Motor neuron (in vitro differentiated cells): ENCODE measurements at regions not wholly inside any gene's neighbourhood (a gene's known extent, or its start where the extent isn't known, plus 50 kb on each side); places are given as distances from the start of the nearest gene placed in this dataset.

Source experiments
- ATAC-seq, 8 experiments: fragments of 200-7000 bp; cut with Tn5 transposase; replicated peaks in 6 of 8; 2 replicates each; pipeline ENCODE4 v1.8.0; 2021; ENCODE audit warnings: mild to moderate bottlenecking in 8 of 8, moderate library complexity in 8 of 8
- H3K27ac ChIP-seq, 2 donors: fragments of 250-450 bp; sonication (Bioruptor Pico); 2 replicates each; pipeline ENCODE4 v1.9.0; 2021; ENCODE audit warnings: antibody characterized with exemption in 2 of 2, mild to moderate bottlenecking in 2 of 2, moderate library complexity in 1 of 2
- H3K4me1 ChIP-seq, 2 donors: fragments of 250-450 bp; sonication (Bioruptor Pico); replicated peaks in 1 of 2; 2 replicates each; pipeline ENCODE4 v1.6.1; 2021; ENCODE audit warnings: antibody characterized with exemption in 2 of 2, mild to moderate bottlenecking in 2 of 2, moderate library complexity in 1 of 2
- H3K4me3 ChIP-seq, 5 donors: fragments of 250-450 bp; sonication (Bioruptor Pico); 2 replicates each; pipeline ENCODE4 v1.9.0; 2021; ENCODE audit warnings: antibody characterized with exemption in 5 of 5, mild to moderate bottlenecking in 5 of 5, moderate library complexity in 4 of 5
- WGBS, 10 experiments: fragments of 450-650 bp; shearing (Covaris generic); methylation state at CpG; one replicate each; pipeline ENCODE4 v1.0.0; 2022; 5-methylcytosine and 5-hydroxymethylcytosine counted together
- in situ Hi-C, 9 experiments: fragments of 400-800 bp; cut with MboI; loops; one replicate each; pipeline ENCODE4 v1.15.0; 2021; ENCODE audit warnings: low sequenced_read_pairs in 9 of 9, low pct_unique_long_range_greater_than_20kb in 2 of 9; ENCODE audit not compliant: unreplicated experiment in 9 of 9

DNA sequence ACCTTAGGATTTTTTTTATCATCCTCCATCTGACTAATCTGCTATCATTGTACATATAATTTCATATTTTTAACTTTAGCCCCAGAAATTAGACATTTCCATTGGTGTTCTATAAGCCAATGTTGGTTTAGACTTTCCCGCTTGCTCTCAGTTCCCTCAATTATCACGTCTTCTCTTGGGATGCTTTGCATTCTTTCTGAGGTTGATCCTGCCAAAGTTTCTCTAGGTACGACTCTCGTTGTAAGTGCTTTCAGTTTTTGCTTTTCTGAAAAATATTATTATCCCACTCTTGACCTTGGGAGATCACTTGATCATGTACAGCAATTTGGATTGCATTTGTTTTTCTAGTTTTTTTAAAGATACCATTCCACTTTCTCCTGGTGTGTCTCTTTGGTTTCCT, 270.2 kb downstream of the IRS2 start:
- WGBS, 10 experiments: 6 to 100% (median 60%) methylated on average over 1 to 4 of the region's 4 CpGs
- in situ Hi-C loops: no loop called here
- H3K4me3 ChIP-seq: no peak overlapping the region
- peaks cover 0 to 8% of the 10 kb centered on the region in 2 donors for H3K4me1 ChIP-seq
- H3K27ac ChIP-seq: no peak overlapping the region
- ATAC-seq: no peak

DNA sequence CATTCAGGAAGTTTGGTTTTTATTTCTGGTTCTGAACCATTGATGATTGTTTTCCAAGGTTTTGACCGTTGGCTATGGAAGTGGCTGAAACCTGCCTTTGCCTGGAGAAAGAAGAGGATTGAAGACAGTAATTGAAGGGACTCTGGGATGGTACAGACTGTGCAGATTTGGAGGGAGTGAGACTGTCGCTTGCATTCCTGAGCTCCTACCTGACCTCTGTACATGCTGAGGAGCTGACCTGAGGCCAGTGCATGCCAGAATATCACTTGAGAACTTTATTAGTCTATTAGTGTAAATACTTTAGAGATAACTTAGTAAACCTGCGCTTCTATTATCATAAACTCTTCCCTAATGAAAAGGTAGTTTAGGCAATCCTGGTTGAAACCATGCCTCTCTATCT, 276.4 kb downstream of the IRS2 start:
- peaks cover 0 to 3% of the 10 kb centered on the region in 2 donors for H3K4me1 ChIP-seq
- no peak overlapping the region for H3K4me3 ChIP-seq
- in situ Hi-C loops: no loop called here
- peak in 1 of 8 experiments; percentile 59 for ATAC-seq
- WGBS, 10 experiments: 27 to 100% (median 80%) methylated on average over 1 to 3 of the region's 3 CpGs; no CpG with 5 or more reads in 1 of the 10 experiments
- H3K27ac ChIP-seq: no peak overlapping the region

DNA sequence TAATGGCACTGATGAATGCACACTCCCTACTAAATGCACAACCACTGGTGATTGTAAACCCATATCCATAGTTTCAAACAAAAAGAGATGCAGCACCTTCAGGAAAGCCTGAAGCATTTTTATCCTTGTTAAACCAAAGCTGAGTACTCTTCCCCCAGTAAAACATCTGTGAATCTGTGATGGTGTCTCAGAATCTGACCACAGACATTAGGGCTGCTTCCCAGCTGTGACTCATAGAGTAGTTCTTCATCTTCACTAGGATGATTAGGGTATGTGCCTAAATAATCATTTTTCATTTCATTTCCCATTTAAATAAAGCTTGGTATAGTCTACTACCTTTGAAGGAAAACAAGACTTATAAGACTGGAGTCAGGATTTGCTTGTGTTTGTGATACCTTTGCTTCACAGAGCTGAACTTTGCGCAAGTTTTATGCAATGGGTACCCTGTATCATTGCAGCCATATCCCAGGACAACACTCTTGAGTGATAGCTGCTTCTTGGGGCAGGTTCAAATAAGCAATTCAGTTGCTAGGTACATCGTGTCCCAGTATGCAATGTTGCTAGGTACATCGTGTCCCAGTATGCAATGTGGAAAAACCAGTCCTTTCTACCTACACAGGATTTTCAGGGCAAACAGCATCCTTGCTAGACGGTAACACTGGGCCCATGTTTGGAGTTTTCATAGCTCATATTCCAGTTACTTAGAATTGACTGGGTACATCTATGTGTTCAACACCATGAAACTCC, 277.1 kb downstream of the IRS2 start:
- no peak overlapping the region for H3K4me3 ChIP-seq
- in situ Hi-C loops: no loop called here
- WGBS, 10 experiments: 0 to 100% (median 80%) methylated on average over 1 to 4 of the region's 4 CpGs; no CpG with 5 or more reads in 1 of the 10 experiments
- peak in 1 of 8 experiments; percentile 52 for ATAC-seq
- no peak overlapping the region for H3K27ac ChIP-seq
- no peaks in the 10 kb centered on the region for H3K4me1 ChIP-seq

DNA sequence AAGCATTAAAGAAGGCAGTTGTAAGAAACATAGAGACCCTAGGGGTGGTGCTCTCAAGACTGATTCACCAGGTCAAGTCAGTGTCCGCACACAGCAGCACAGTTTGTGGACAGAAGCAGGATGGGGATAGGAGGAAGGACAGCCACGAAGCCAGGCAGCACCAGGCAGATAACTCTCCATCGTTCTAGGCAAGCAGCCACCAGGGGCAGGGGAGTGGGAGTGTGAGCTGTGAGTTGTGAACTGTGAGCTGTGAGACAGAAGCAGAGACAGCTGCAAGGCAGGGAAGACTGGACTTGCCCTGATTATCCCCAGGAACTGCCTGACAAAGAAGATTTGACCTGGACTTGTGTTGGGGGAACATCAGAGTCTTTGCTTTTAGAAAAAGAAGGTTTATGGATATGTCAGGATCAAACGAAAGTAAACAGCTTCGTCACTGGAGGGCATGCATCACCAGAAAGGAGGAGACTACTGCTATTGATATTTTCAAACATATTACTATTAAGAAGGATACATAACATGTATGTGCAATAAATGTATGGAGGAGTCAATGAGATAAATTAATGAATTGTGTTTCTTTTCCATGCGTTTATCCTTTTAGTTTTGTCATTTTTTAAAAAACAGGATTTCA, 286.1 kb downstream of the IRS2 start:
- WGBS, 10 experiments: 13 to 100% (median 64%) methylated on average over 1 to 4 of the region's 6 CpGs
- H3K27ac ChIP-seq: no peak overlapping the region
- no peak overlapping the region for H3K4me3 ChIP-seq
- peak; percentile 26 to 90 (median 84) for ATAC-seq
- H3K4me1 ChIP-seq: peaks cover 5 to 11% of the 10 kb centered on the region in 2 donors
- in situ Hi-C loops: no loop called here

DNA sequence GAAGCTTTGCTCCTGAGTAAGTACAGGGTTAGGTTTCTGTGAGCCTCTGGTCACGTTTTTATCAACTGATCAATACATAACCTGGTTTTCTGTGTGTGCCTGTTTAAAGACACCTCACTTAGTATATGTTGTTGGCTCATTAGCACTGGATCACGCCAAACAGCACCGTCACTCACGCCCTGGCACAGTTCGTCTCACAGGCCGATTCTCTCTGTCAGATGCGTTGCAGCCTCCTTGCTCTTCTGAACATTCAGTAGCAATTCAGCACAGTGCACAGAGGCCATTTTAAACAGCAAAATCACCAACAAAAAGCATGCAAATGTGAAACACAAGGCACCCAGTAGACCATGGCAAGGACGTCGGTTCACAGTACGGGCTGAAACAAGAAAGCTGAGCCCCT, 288.5 kb downstream of the IRS2 start:
- 52 to 100% (median 88%) methylated on average over 1 to 10 of the region's 10 CpGs; no CpG with 5 or more reads in 4 of the 10 experiments for WGBS, 10 experiments
- Histone ChIP-seq H3K27ac (no peak overlapping the region), H3K4me3 (no peak overlapping the region), H3K4me1 (peaks cover 16 to 21% of the 10 kb centered on the region in 2 donors)
- in situ Hi-C loops: no loop called here
- ATAC-seq: no peak

DNA sequence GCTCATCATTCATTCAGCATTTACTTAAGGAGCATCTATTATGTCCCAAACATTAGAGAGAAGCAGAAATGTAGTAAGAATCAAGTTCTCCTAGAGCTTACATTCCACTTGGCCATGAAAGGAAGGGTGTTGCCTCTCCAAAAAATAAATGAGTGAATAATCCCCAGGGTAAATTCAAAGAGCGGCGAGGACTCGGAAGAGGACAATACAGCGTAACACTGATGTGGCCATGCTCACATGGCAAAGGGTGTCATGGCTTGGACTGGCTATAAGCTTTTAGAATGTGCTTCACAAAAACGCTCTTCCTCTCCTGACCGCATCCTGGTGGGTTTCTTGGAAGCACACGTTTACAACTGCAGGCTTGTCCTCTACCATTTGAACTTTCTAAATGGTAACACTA, 290.2 kb downstream of the IRS2 start:
- Histone ChIP-seq H3K27ac (no peak overlapping the region), H3K4me3 (no peak overlapping the region), H3K4me1 (peaks cover 16 to 21% of the 10 kb centered on the region in 2 donors)
- in situ Hi-C loops: no loop called here
- ATAC-seq: no peak
- WGBS, 10 experiments: 47 to 94% (median 73%) methylated on average over 3 to 7 of the region's 7 CpGs; no CpG with 5 or more reads in 2 of the 10 experiments

DNA sequence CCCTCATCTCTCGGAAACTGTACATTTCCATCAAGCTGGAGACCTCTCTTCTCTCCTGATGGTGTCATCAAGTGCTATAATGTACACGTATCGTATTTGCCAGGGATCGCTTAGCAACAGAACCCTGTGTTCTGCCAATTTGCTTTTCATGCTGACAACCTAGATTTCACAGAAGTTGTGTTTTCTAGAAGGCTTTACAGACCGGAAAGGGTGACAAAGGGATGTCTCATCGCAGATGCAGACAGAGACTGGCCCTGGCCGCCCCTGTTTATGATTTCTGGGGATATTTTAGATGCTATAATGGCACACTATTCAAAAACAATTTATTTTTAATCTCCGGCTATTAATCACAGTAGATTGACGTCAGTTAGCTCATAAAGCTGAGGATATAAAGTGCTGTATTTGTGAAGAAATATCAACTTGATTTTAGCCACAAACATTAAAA, 291.4 kb downstream of the IRS2 start:
- ATAC-seq: peak in 6 of 8 experiments; percentile 41 to 97 (median 96)
- peaks cover 13 to 14% of the 10 kb centered on the region in 2 donors for H3K4me1 ChIP-seq
- H3K4me3 ChIP-seq: no peak overlapping the region
- peak overlapping the region in 1 of 2 donors; percentile 33 for H3K27ac ChIP-seq
- 0 to 83% (median 61%) methylated on average over 1 to 7 of the region's 9 CpGs for WGBS, 10 experiments
- in situ Hi-C loops: no loop called here

DNA sequence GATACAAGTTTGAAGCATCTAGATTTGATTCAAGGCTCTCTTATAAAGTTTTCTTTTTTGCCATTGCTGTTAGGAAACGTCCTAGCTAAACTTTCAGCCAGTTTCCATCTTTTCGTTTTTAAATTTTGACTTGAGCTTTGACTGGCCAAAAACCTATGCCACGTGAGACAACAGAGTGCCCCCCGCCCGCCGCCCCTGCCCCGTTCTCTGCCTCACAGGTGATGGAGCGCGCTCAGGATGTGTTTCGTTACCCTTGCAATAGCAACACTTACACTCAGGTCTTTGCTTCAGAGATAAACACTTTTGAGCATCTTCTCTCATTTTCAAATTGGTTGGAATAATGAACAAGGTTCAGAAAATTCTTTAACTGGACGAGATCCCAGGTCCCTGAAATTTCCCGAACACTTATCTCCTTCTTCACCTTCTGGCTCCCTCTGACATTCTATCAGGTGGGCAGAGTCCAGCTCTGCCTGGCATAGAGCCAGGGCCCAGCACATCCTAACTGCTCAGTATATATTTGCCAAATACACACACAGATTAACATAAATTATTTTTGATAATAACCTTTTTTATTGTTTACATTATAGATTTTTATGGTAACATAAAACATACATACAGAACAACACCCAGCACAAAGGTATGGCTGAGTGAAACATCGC, 301.1 kb downstream of the IRS2 start:
- H3K27ac ChIP-seq: no peak overlapping the region
- ATAC-seq: no peak
- in situ Hi-C loops: no loop called here
- peaks cover 9 to 11% of the 10 kb centered on the region in 2 donors for H3K4me1 ChIP-seq
- WGBS, 10 experiments: 38 to 100% (median 83%) methylated on average over 1 to 12 of the region's 13 CpGs
- no peak overlapping the region for H3K4me3 ChIP-seq

DNA sequence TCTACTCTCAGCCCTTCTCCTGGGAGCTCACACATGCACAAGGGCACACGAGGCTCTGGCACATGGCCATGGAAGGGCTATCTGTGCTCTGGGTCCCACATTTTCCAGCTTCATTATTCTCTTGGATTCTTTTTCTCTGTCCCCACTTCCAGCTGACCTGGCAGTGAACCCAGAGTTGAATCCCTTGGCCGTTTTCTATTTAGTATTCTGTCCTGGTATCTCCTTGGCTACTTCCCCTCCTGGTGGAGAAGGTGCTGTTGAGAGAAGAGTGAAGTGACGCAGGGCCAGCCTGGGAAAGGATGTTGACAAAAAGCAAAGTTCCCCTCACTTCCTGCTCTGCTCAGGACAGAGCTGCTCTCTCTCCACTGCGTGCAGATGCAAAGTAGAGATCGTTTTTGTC, 303.1 kb downstream of the IRS2 start:
- 0 to 80% (median 59%) methylated on average over 2 to 4 of the region's 5 CpGs; no CpG with 5 or more reads in 3 of the 10 experiments for WGBS, 10 experiments
- ATAC-seq: peak in 5 of 8 experiments; percentile 24 to 85 (median 78)
- in situ Hi-C loops: no loop called here
- Histone ChIP-seq H3K27ac (no peak overlapping the region), H3K4me3 (no peak overlapping the region), H3K4me1 (peaks cover 9 to 11% of the 10 kb centered on the region in 2 donors)

DNA sequence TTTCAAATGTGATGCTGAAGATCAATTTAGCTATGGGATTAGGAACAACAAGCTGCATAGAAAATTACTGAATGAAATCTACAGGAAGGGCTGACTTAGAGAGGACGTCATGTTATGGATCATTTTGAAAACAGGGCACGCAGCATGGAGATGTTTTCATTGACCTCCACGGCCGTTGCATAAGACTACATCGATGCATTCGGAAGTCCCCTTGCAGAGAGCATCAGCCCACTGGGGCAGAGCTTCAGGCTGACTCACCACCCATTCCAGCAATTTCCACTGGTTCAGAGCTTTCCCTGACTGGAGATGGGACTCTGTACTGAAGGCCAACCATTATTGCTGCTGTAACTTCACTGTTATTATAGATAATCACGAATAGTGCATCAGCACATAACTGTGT, 305.3 kb downstream of the IRS2 start:
- Histone ChIP-seq H3K4me1 (peaks cover 9 to 11% of the 10 kb centered on the region in 2 donors), H3K4me3 (no peak overlapping the region), H3K27ac (no peak overlapping the region)
- in situ Hi-C loops: no loop called here
- 19 to 92% (median 65%) methylated on average over 1 to 7 of the region's 7 CpGs; no CpG with 5 or more reads in 2 of the 10 experiments for WGBS, 10 experiments
- ATAC-seq: peak in 4 of 8 experiments; percentile 33 to 65 (median 43)

DNA sequence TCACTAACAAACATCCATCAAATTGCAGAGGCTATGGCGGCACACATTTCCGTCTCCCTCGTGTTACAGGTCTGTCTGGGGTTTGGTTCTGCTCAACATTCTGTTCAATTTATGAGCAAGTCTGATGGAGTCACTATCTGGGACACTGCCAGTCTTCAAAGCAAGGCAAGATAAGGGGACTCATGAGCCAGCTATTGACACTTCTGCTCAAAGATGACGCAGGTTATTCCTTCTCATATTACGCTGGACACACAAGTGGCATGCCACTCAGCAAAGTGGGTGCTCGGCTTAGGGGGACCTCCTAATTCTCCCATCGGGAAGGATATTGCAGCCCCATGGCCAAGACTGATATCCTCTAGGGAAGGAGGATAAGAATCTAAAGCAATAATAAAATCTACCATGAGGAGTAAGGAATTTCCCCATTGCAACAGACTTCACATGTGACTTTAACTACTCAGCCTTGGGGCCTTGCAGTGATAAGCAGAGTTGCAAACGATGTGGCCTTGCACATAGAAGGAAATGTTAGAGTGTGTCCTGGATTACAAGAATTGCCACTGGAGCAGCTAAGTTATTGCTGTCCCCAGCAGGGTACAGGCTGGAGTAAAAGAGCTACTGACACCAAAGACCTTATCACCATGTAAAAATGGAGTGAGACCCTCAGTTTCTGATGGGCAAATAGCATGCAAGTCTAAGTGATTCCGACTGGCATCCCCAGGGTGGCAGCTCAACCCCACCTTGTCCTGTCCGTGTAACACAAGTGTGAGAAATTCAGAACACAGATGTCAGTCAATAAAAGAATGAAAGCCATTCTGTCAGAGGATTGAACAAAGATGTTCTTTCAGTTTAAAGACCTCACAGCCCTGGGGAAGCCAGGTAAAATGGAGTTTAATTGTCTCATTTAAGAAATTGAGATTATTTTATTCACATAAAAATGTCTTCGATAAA, 306.1 kb downstream of the IRS2 start:
- H3K4me3 ChIP-seq: no peak overlapping the region
- no peak for ATAC-seq
- 44 to 94% (median 83%) methylated on average over 1 to 9 of the region's 11 CpGs for WGBS, 10 experiments
- in situ Hi-C loops: no loop called here
- H3K4me1 ChIP-seq: peaks cover 9 to 11% of the 10 kb centered on the region in 2 donors
- H3K27ac ChIP-seq: no peak overlapping the region

DNA sequence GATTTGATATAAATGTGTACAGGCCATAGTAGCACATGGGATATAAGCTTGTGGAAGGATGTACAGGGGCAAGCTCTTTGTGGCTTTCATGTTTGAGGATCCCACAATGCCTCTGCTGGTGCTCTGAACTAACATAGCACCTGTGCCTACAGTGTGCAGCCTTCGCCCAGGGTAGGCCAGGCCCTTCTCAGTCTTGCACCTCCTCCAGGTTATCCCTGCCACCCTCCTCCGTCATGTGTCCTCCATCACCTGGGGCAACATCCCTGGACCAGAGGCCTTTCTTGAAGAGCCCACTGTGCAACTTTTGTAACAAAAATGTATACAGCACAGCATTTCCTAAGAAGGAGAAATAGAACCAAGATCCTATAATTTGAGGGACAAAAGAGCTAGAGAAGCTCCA, 306.8 kb downstream of the IRS2 start:
- Histone ChIP-seq H3K27ac (no peak overlapping the region), H3K4me1 (peaks cover 9 to 11% of the 10 kb centered on the region in 2 donors), H3K4me3 (no peak overlapping the region)
- ATAC-seq: no peak
- in situ Hi-C loops: no loop called here
- 100% methylated on average over 1 of the region's 2 CpGs; no CpG with 5 or more reads in 9 of the 10 experiments for WGBS, 10 experiments
